Hepatocyte (in vitro differentiated cells): ENCODE measurements at regions not wholly inside any gene's neighbourhood (a gene's known extent, or its start where the extent isn't known, plus 50 kb on each side); places are given as distances from the start of the nearest gene placed in this dataset.

ENCODE experiments used
- EZH2 ChIP-seq: fragments of 200-600 bp; sonication (generic); IDR thresholded peaks from 2 replicates; pipeline ENCODE4 v1.6.1; 2016; ENCODE audit warnings: antibody characterized with exemption, mild to moderate bottlenecking, borderline replicate concordance
- EZH2phosphoT487 ChIP-seq: fragments of 200-600 bp; sonication (generic); IDR thresholded peaks from one replicate; pipeline ENCODE4 v1.6.1; 2018; ENCODE audit warnings: antibody characterized with exemption, mild to moderate bottlenecking, low read depth, moderate library complexity; ENCODE audit not compliant: unreplicated experiment, severe bottlenecking
- TF ChIP-seq, protein P1 (sequence below): fragments of 200-600 bp; sonication (generic); IDR thresholded peaks from 2 replicates; pipeline ENCODE4 v1.5.1; 2016; ENCODE audit warnings: antibody characterized with exemption, mild to moderate bottlenecking; ENCODE audit not compliant: poor library complexity

DNA sequence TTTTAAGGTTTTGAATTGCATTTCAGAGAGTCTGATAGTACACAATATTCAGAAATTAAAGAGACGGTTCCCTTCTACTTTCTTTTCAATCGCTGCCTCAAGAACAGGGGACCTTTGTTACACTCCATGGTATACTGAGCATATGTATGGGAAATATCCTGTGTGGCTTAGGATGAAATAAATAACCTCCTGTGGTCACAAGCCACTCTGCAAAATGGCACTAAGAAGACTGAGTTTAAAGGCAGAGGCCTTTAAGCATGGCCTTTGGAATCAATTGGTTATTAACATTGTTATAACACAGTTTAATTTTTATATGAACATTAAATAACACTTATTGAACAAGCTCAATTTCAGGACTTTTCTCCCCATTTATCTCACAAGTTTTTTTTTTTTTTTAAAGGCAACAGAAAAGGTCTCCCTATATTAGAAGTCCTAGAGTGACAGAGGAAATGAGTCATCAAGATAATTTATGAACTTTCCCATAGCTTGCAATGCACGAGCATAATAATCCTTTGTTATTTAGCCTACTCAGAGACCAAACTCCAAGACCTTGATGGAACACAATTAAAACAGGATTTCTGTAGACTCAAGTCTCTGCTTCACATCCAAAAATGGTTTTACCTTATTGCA is 341.9 kb downstream of the TMEM167A start:
- TF ChIP-seq, protein P1, sequence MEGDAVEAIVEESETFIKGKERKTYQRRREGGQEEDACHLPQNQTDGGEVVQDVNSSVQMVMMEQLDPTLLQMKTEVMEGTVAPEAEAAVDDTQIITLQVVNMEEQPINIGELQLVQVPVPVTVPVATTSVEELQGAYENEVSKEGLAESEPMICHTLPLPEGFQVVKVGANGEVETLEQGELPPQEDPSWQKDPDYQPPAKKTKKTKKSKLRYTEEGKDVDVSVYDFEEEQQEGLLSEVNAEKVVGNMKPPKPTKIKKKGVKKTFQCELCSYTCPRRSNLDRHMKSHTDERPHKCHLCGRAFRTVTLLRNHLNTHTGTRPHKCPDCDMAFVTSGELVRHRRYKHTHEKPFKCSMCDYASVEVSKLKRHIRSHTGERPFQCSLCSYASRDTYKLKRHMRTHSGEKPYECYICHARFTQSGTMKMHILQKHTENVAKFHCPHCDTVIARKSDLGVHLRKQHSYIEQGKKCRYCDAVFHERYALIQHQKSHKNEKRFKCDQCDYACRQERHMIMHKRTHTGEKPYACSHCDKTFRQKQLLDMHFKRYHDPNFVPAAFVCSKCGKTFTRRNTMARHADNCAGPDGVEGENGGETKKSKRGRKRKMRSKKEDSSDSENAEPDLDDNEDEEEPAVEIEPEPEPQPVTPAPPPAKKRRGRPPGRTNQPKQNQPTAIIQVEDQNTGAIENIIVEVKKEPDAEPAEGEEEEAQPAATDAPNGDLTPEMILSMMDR = no peak
- TF ChIP-seq EZH2phosphoT487 (no peak), EZH2 (no peak)
